Astrocyte (in vitro differentiated cells and primary cell): ENCODE measurements at regions not wholly inside any gene's neighbourhood (a gene's known extent, or its start where the extent isn't known, plus 50 kb on each side); places are given as distances from the start of the nearest gene placed in this dataset.

Experiments used
- DNase-seq: peaks from one replicate; pipeline ENCODE4 v3.0.0-alpha.2; 2010; ENCODE audit warnings: low read depth
- FAIRE-seq: peaks from 2 replicates; lab custom pipeline; 2011; peaks lifted over from hg19 to GRCh38; lab: Jason Lieb, UNC
- H2AFZ ChIP-seq: 2 replicates; pipeline ENCODE4 v1.6.0; 2012; ENCODE audit warnings: low read depth, low read length, inconsistent platforms
- H3K27ac ChIP-seq: 2 replicates; pipeline ENCODE4 v1.5.1; 2011; ENCODE audit warnings: low read depth, low read length, inconsistent platforms
- H3K27me3 ChIP-seq: 2 replicates; pipeline ENCODE4 v1.6.0; 2011; ENCODE audit warnings: low read length, inconsistent platforms; ENCODE audit not compliant: insufficient read depth
- H3K36me3 ChIP-seq: 2 replicates; pipeline ENCODE4 v1.5.1; 2011; ENCODE audit warnings: low read length, inconsistent platforms; ENCODE audit not compliant: insufficient read depth
- H3K4me1 ChIP-seq: 2 replicates; pipeline ENCODE4 v1.5.1; 2011; ENCODE audit warnings: low read length, inconsistent platforms; ENCODE audit not compliant: insufficient read depth
- H3K4me2 ChIP-seq: 2 replicates; pipeline ENCODE4 v1.6.0; 2012; ENCODE audit warnings: low read length, inconsistent platforms
- H3K4me3 ChIP-seq: 2 replicates; pipeline ENCODE4 v1.5.1; 2011; ENCODE audit warnings: low read depth, mild to moderate bottlenecking, low read length, inconsistent platforms; ENCODE audit not compliant: insufficient read depth
- H3K79me2 ChIP-seq: 2 replicates; pipeline ENCODE4 v1.6.0; 2012; ENCODE audit warnings: mild to moderate bottlenecking, low read length, inconsistent platforms; ENCODE audit not compliant: insufficient read depth
- H3K9ac ChIP-seq: 2 replicates; pipeline ENCODE4 v1.6.0; 2012; ENCODE audit warnings: mild to moderate bottlenecking, low read length, inconsistent platforms
- H3K9me3 ChIP-seq: 2 replicates; pipeline ENCODE4 v1.5.1; 2012; ENCODE audit warnings: low read depth, mild to moderate bottlenecking, low read length, inconsistent platforms; ENCODE audit not compliant: insufficient read depth
- H4K20me1 ChIP-seq: 2 replicates; pipeline ENCODE4 v1.6.0; 2012; ENCODE audit warnings: low read length, inconsistent platforms; ENCODE audit not compliant: insufficient read depth
- H3K27ac Mint-ChIP-seq: one replicate; pipeline ENCODE4 v1.8.0; 2021; ENCODE audit warnings: mild to moderate bottlenecking, mixed read lengths; ENCODE audit not compliant: unreplicated experiment
- H3K27me3 Mint-ChIP-seq: one replicate; pipeline ENCODE4 v1.8.0; 2021; ENCODE audit warnings: low read depth, mixed read lengths; ENCODE audit not compliant: unreplicated experiment
- H3K36me3 Mint-ChIP-seq: one replicate; pipeline ENCODE4 v1.8.0; 2021; ENCODE audit warnings: low read depth, mixed read lengths; ENCODE audit not compliant: unreplicated experiment
- H3K4me1 Mint-ChIP-seq: one replicate; pipeline ENCODE4 v1.8.0; 2021; ENCODE audit warnings: low read depth, mixed read lengths; ENCODE audit not compliant: unreplicated experiment
- H3K4me3 Mint-ChIP-seq: one replicate; pipeline ENCODE4 v1.8.0; 2021; ENCODE audit warnings: mild to moderate bottlenecking, moderate library complexity, mixed read lengths; ENCODE audit not compliant: unreplicated experiment
- H3K9me3 Mint-ChIP-seq: one replicate; pipeline ENCODE4 v1.8.0; 2021; ENCODE audit warnings: mild to moderate bottlenecking, mixed read lengths; ENCODE audit not compliant: unreplicated experiment
- CTCF ChIP-seq: IDR thresholded peaks from 2 replicates; pipeline ENCODE4 v1.5.1; 2011; ENCODE audit warnings: low read depth, mild to moderate bottlenecking, inconsistent platforms, low read length, moderate library complexity; ENCODE audit not compliant: insufficient read depth
- EZH2 ChIP-seq: IDR thresholded peaks from 2 replicates; pipeline ENCODE4 v1.6.1; 2012; ENCODE audit warnings: mild to moderate bottlenecking, low read length, inconsistent platforms; ENCODE audit not compliant: insufficient read depth

GRCh38 chr1:83593073-83593472 lies 405.9 kb downstream of the TTLL7 start:
- no peaks in the 10 kb centered on the region for H3K9me3 ChIP-seq
- Mint-ChIP-seq H3K36me3 (no peaks in the 10 kb centered on the region), H3K27me3 (no peaks in the 10 kb centered on the region), H3K9me3 (no peaks in the 10 kb centered on the region), H3K4me3 (no peak overlapping the region), H3K4me1 (no peaks in the 10 kb centered on the region), H3K27ac (no peak overlapping the region)
- H3K4me3 ChIP-seq: no peak overlapping the region
- DNase-seq (no peak), FAIRE-seq (no peak)
- H3K36me3 ChIP-seq: no peaks in the 10 kb centered on the region
- TF ChIP-seq EZH2: no peak
- TF ChIP-seq CTCF: no peak
- no peaks in the 10 kb centered on the region for H3K4me1 ChIP-seq
- no peak overlapping the region for H3K4me2 ChIP-seq
- no peak overlapping the region for H2AFZ ChIP-seq
- H3K79me2 ChIP-seq: no peaks in the 10 kb centered on the region
- no peaks in the 10 kb centered on the region for H4K20me1 ChIP-seq
- H3K27me3 ChIP-seq: no peaks in the 10 kb centered on the region
- H3K9ac ChIP-seq: no peak overlapping the region
- H3K27ac ChIP-seq: no peak overlapping the region

- H4K20me1 ChIP-seq: no peaks in the 10 kb centered on the region
- no peaks in the 10 kb centered on the region for H3K36me3 Mint-ChIP-seq
- no peaks in the 10 kb centered on the region for H3K27me3 ChIP-seq
- H3K4me1 ChIP-seq: no peaks in the 10 kb centered on the region
- no peaks in the 10 kb centered on the region for H3K36me3 ChIP-seq
- H3K27me3 Mint-ChIP-seq: no peaks in the 10 kb centered on the region
- H3K4me3 ChIP-seq: no peak overlapping the region
- no peak overlapping the region for H3K9ac ChIP-seq
- H3K9me3 ChIP-seq: no peaks in the 10 kb centered on the region
- no peak overlapping the region for H3K4me3 Mint-ChIP-seq
- H2AFZ ChIP-seq: no peak overlapping the region
- no peaks in the 10 kb centered on the region for H3K79me2 ChIP-seq
- no peaks in the 10 kb centered on the region for H3K4me1 Mint-ChIP-seq
- no peak for FAIRE-seq
- no peak for TF ChIP-seq EZH2
- peaks cover 2% of the 10 kb centered on the region for H3K9me3 Mint-ChIP-seq
- no peak overlapping the region for H3K4me2 ChIP-seq
- no peak overlapping the region for H3K27ac Mint-ChIP-seq
- no peak overlapping the region for H3K27ac ChIP-seq
- DNase-seq: no peak
These were observed 410.8 kb downstream of the TTLL7 start for GRCh38 chr1:83588140-83588539.

GRCh38 chr1:83583351-83584014 lies 415.4 kb downstream of the TTLL7 start:
- Histone ChIP-seq H3K9ac (no peak overlapping the region), H4K20me1 (no peaks in the 10 kb centered on the region), H3K4me3 (no peak overlapping the region), H3K9me3 (peaks cover 7% of the 10 kb centered on the region), H3K4me2 (no peak overlapping the region), H3K27ac (no peak overlapping the region), H3K79me2 (no peaks in the 10 kb centered on the region), H3K4me1 (no peaks in the 10 kb centered on the region), H3K27me3 (no peaks in the 10 kb centered on the region), H3K36me3 (no peaks in the 10 kb centered on the region), H2AFZ (no peak overlapping the region)
- FAIRE-seq (no peak), DNase-seq (no peak)
- no peaks in the 10 kb centered on the region for H3K27me3 Mint-ChIP-seq
- no peak overlapping the region for H3K27ac Mint-ChIP-seq
- TF ChIP-seq EZH2 (no peak), CTCF (no peak)
- H3K4me3 Mint-ChIP-seq: no peak overlapping the region
- H3K4me1 Mint-ChIP-seq: no peaks in the 10 kb centered on the region
- no peaks in the 10 kb centered on the region for H3K36me3 Mint-ChIP-seq
- H3K9me3 Mint-ChIP-seq: peaks cover 2% of the 10 kb centered on the region
